ENCODE measurements at regions not wholly inside any gene's neighbourhood (a gene's known extent, or its start where the extent isn't known, plus 50 kb on each side); places are given as distances from the start of the nearest gene placed in this dataset.

GRCh38 chr7:9680713-9681112 is 1247.3 kb downstream of the NXPH1 start:
- no peak overlapping the region for H2AFZ ChIP-seq (ENCODE audit: low read depth, low read length)
- TF ChIP-seq EZH2phosphoT487 (IDR thresholded peaks at IDR 0.05; ENCODE audit: low read depth) (no peak), CTCF (IDR thresholded peaks at IDR 0.05; ENCODE audit: low read depth, low read length) (no peak)
- no peak overlapping the region for H3K4me3 ChIP-seq (ENCODE audit: low read length)
- H4K20me1 ChIP-seq (ENCODE audit: insufficient read depth, low read length) = no peaks in the 10 kb centered on the region
- H3K27ac ChIP-seq (ENCODE audit: low read length) = no peak overlapping the region
- H3K9me3 ChIP-seq (ENCODE audit: insufficient read depth, low read length) = no peaks in the 10 kb centered on the region
- H3K4me2 ChIP-seq (ENCODE audit: low read length) = no peak overlapping the region
- H3K79me2 ChIP-seq (ENCODE audit: low read length) = no peaks in the 10 kb centered on the region
- H3K36me3 ChIP-seq (replicated peaks; ENCODE audit: low read depth, low read length) = no peaks in the 10 kb centered on the region
- H3K9ac ChIP-seq (ENCODE audit: low read length) = no peak overlapping the region
- H3K4me1 ChIP-seq (ENCODE audit: low read length) = peaks cover 35% of the 10 kb centered on the region
- no peaks in the 10 kb centered on the region for H3K27me3 ChIP-seq (ENCODE audit: low read depth, low read length)

- TF ChIP-seq EZH2phosphoT487 (IDR thresholded peaks at IDR 0.05; ENCODE audit: low read depth) (no peak), CTCF (IDR thresholded peaks at IDR 0.05; ENCODE audit: low read depth, low read length) (no peak)
- Histone ChIP-seq H3K4me2 (ENCODE audit: low read length) (no peak overlapping the region), H3K9ac (ENCODE audit: low read length) (no peak overlapping the region), H2AFZ (ENCODE audit: low read depth, low read length) (no peak overlapping the region), H3K27me3 (ENCODE audit: low read depth, low read length) (no peaks in the 10 kb centered on the region), H3K9me3 (ENCODE audit: insufficient read depth, low read length) (no peaks in the 10 kb centered on the region), H4K20me1 (ENCODE audit: insufficient read depth, low read length) (no peaks in the 10 kb centered on the region), H3K79me2 (ENCODE audit: low read length) (no peaks in the 10 kb centered on the region), H3K4me1 (ENCODE audit: low read length) (peaks cover 29% of the 10 kb centered on the region), H3K27ac (ENCODE audit: low read length) (no peak overlapping the region), H3K36me3 (replicated peaks; ENCODE audit: low read depth, low read length) (no peaks in the 10 kb centered on the region), H3K4me3 (ENCODE audit: low read length) (no peak overlapping the region)
These were observed 1247.9 kb downstream of the NXPH1 start for GRCh38 chr7:9681284-9681683.

- no peaks in the 10 kb centered on the region for H3K36me3 ChIP-seq (replicated peaks; ENCODE audit: low read depth, low read length)
- H2AFZ ChIP-seq (ENCODE audit: low read depth, low read length) = no peak overlapping the region
- H3K4me2 ChIP-seq (ENCODE audit: low read length) = no peak overlapping the region
- no peak overlapping the region for H3K4me3 ChIP-seq (ENCODE audit: low read length)
- no peaks in the 10 kb centered on the region for H3K4me1 ChIP-seq (ENCODE audit: low read length)
- H3K9me3 ChIP-seq (ENCODE audit: insufficient read depth, low read length) = no peaks in the 10 kb centered on the region
- no peaks in the 10 kb centered on the region for H3K27me3 ChIP-seq (ENCODE audit: low read depth, low read length)
- no peaks in the 10 kb centered on the region for H3K79me2 ChIP-seq (ENCODE audit: low read length)
- no peak overlapping the region for H3K9ac ChIP-seq (ENCODE audit: low read length)
- no peak overlapping the region for H3K27ac ChIP-seq (ENCODE audit: low read length)
- no peaks in the 10 kb centered on the region for H4K20me1 ChIP-seq (ENCODE audit: insufficient read depth, low read length)
- no peak for TF ChIP-seq EZH2phosphoT487 (IDR thresholded peaks at IDR 0.05; ENCODE audit: low read depth)
- TF ChIP-seq CTCF (IDR thresholded peaks at IDR 0.05; ENCODE audit: low read depth, low read length) = no peak
These were observed 1257.9 kb downstream of the NXPH1 start for GRCh38 chr7:9691286-9691685.

- no peak overlapping the region for H3K27ac ChIP-seq (ENCODE audit: low read length)
- H3K9me3 ChIP-seq (ENCODE audit: insufficient read depth, low read length) = no peaks in the 10 kb centered on the region
- no peaks in the 10 kb centered on the region for H3K79me2 ChIP-seq (ENCODE audit: low read length)
- no peaks in the 10 kb centered on the region for H3K27me3 ChIP-seq (ENCODE audit: low read depth, low read length)
- no peak overlapping the region for H3K4me3 ChIP-seq (ENCODE audit: low read length)
- no peak overlapping the region for H2AFZ ChIP-seq (ENCODE audit: low read depth, low read length)
- H3K36me3 ChIP-seq (replicated peaks; ENCODE audit: low read depth, low read length) = no peaks in the 10 kb centered on the region
- TF ChIP-seq CTCF (IDR thresholded peaks at IDR 0.05; ENCODE audit: low read depth, low read length) (no peak), EZH2phosphoT487 (IDR thresholded peaks at IDR 0.05; ENCODE audit: low read depth) (no peak)
- no peaks in the 10 kb centered on the region for H3K4me1 ChIP-seq (ENCODE audit: low read length)
- no peak overlapping the region for H3K4me2 ChIP-seq (ENCODE audit: low read length)
- no peak overlapping the region for H3K9ac ChIP-seq (ENCODE audit: low read length)
- H4K20me1 ChIP-seq (ENCODE audit: insufficient read depth, low read length) = no peaks in the 10 kb centered on the region
These were observed 1265.0 kb downstream of the NXPH1 start for GRCh38 chr7:9698375-9698774.

Measured in OCI-LY3 (cell line).